ENCODE measurements at regions not wholly inside any gene's neighbourhood (a gene's known extent, or its start where the extent isn't known, plus 50 kb on each side); places are given as distances from the start of the nearest gene placed in this dataset.

DNA sequence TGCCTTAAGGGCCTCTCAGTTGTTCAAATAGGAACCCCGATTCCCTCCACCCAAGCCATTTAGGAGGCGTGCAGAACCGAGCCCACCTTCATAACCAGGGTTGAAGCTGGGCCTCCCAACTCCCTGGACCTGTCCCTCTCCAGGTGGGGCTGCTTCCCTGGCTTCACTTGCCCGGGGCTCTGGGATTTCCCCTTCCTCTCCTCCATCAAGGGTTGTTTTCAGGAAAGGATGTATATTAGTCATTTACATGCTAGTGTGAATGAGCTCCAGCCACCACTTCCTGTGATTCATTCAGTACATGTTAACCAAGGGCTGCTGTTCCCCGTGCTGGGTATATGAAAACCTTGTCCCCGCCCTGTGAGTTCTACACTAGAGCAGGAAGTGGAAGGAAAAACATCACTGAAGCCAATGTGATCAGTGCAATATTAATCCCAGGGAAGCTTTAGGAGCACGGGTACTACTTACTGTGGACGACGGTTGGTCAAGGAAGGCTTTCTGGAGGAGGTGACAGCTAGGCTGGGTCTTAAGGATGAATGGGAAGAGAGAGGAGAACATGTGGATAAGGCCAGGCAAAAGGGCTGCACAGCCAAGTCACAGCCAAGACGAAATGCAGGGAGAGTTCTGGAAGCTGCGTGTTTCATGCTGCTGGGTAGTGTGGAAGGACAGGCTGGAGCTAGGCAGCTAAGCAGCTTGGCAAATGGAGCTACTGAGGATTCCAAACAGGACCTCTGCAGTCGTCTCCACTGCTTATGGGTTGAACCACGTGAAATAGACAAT, 150.1 kb upstream of the SHH start:
- no peak overlapping the region for H3K27ac ChIP-seq
- no peaks in the 10 kb centered on the region for H3K4me1 ChIP-seq
- H3K27me3 ChIP-seq (replicated peaks in 1 of 7): peaks cover 0 to 31% (median 0%) of the 10 kb centered on the region in 7 donors
- no peak overlapping the region for H3K4me3 ChIP-seq
- 68 to 78% (median 71%) methylated on average over 13 of the region's 13 CpGs for WGBS, 5 donors
- no peaks in the 10 kb centered on the region for H3K36me3 ChIP-seq
- no peak for DNase-seq
- H3K9me3 ChIP-seq: no peaks in the 10 kb centered on the region
- no peak for TF ChIP-seq POLR2AphosphoS5 (IDR thresholded peaks at IDR 0.05)
- TF ChIP-seq POLR2A (IDR thresholded peaks at IDR 0.05): no peak
- intact Hi-C loops (cut with DNase I; ENCODE audit: low total_unique reads): no loop called here

DNA sequence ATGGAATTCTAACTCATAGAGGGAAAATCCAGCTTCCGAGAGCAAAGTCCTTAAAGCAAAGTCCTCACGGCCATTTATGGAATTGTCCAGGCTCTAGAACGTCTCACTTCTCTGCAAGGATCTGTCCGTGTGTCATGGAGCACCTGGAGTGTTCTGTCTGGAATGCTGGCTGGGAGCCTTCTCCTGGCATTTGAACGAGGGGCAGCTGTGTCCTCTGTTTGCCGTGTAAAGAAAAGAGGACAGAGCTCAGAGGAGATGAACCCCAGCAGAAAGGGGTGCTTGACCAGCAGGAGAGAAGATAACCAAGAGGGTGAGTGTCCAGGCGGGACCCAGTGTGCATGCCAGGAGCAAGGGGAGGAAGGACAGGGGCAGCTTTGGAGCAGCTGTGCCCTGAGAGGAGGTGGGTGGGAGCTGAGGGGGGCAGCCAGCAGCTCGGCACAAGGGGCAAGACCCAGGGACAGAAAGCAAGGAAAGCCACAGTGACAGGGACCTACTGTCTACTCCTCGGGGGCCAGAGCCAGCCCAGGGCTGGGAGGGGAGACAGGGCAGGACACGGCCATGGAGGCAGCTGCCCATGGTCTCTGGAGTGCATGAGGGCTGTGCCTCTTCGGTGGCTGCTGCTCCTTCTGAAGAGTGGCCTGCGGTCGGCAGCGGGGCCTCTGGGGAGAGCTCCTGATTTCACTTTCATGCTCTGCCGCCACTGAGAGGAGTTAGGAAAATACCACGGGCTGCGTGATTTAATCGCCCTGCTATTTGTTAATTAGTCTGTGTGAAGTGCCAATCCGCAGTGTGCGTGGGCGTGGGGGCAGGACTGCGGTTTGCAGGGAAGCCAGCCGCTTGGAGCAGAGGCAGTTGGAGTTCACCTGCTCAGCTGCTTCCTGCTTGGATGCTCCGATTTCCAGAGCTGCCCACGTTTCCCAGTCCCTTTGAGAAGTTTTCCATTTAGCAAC, 149.3 kb upstream of the SHH start:
- H3K36me3 ChIP-seq: no peaks in the 10 kb centered on the region
- H3K9me3 ChIP-seq: no peaks in the 10 kb centered on the region
- intact Hi-C loops (cut with DNase I; ENCODE audit: low total_unique reads): no loop called here
- 50 to 68% (median 65%) methylated on average over 20 to 25 of the region's 25 CpGs for whole genome bisulfite sequencing, 5 donors
- DNase-seq: no peak
- H3K27me3 ChIP-seq (replicated peaks in 1 of 7): peaks cover 0 to 31% (median 0%) of the 10 kb centered on the region in 7 donors
- TF ChIP-seq POLR2A (IDR thresholded peaks at IDR 0.05) (no peak), POLR2AphosphoS5 (IDR thresholded peaks at IDR 0.05) (no peak)
- no peaks in the 10 kb centered on the region for H3K4me1 ChIP-seq
- H3K4me3 ChIP-seq: no peak overlapping the region
- no peak overlapping the region for H3K27ac ChIP-seq

DNA sequence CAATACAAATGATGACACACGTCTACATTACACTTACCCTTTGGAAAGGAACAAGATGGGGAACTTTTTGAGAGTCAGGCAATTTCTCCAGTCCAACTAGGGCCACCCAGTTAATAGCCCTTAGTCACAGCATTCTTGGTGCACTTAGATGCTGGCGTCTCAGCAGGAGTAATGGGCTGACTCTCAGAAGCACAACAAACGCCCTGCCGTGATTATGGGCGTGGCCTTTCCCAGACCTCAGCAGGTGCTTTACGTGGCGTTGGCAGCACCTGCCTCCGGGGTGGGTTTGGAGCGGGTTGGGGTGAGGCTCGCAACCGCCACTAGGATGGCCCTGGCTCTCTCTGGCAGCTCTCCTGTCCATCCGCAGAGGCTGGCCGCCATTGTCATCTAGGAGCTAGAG, 147.6 kb upstream of the SHH start:
- H3K36me3 ChIP-seq: no peaks in the 10 kb centered on the region
- 83 to 90% (median 86%) methylated on average over 12 to 13 of the region's 13 CpGs for WGBS, 5 donors
- peaks cover 0 to 31% (median 0%) of the 10 kb centered on the region in 7 donors for H3K27me3 ChIP-seq (replicated peaks in 1 of 7)
- DNase-seq: no peak
- H3K9me3 ChIP-seq: no peaks in the 10 kb centered on the region
- no peak overlapping the region for H3K27ac ChIP-seq
- intact Hi-C loops (cut with DNase I; ENCODE audit: low total_unique reads): no loop called here
- no peaks in the 10 kb centered on the region for H3K4me1 ChIP-seq
- H3K4me3 ChIP-seq: no peak overlapping the region
- TF ChIP-seq POLR2AphosphoS5 (IDR thresholded peaks at IDR 0.05) (no peak), POLR2A (IDR thresholded peaks at IDR 0.05) (no peak)
- TF ChIP-seq, protein P1, sequence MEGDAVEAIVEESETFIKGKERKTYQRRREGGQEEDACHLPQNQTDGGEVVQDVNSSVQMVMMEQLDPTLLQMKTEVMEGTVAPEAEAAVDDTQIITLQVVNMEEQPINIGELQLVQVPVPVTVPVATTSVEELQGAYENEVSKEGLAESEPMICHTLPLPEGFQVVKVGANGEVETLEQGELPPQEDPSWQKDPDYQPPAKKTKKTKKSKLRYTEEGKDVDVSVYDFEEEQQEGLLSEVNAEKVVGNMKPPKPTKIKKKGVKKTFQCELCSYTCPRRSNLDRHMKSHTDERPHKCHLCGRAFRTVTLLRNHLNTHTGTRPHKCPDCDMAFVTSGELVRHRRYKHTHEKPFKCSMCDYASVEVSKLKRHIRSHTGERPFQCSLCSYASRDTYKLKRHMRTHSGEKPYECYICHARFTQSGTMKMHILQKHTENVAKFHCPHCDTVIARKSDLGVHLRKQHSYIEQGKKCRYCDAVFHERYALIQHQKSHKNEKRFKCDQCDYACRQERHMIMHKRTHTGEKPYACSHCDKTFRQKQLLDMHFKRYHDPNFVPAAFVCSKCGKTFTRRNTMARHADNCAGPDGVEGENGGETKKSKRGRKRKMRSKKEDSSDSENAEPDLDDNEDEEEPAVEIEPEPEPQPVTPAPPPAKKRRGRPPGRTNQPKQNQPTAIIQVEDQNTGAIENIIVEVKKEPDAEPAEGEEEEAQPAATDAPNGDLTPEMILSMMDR (IDR thresholded peaks at IDR 0.05 in 8 of 11, conservative IDR thresholded peaks at IDR 0.05 in 3 of 11): no peak

DNA sequence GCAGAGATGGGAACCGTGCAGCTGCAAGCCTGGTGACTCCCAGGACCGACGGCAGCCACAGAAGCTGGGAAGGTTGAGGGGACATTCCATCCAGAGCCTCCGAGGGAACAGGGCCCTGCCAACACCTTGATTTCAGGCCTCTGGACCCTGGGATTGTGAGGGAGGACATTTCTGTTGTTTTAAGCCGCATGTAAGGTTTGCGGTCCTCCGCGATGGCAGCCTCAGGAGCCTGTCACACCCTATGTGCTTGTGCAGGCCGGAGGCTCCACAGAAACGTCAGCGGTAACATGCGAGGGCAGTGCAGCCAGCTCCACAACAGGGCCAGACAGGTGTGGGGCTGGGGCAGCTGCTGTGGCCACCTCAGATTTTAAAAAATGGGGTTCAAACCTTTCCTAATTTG, 144.7 kb upstream of the SHH start:
- Histone ChIP-seq H3K36me3 (no peaks in the 10 kb centered on the region), H3K4me1 (no peaks in the 10 kb centered on the region), H3K9me3 (no peaks in the 10 kb centered on the region), H3K27ac (no peak overlapping the region), H3K4me3 (no peak overlapping the region), H3K27me3 (replicated peaks in 1 of 7) (peaks cover 0 to 17% (median 0%) of the 10 kb centered on the region in 7 donors)
- WGBS, 5 donors: 80 to 90% (median 84%) methylated on average over 11 to 12 of the region's 12 CpGs
- intact Hi-C loops (cut with DNase I; ENCODE audit: low total_unique reads): no loop called here
- DNase-seq: no peak
- TF ChIP-seq POLR2AphosphoS5 (IDR thresholded peaks at IDR 0.05): no peak
- TF ChIP-seq, protein P1 (IDR thresholded peaks at IDR 0.05 in 8 of 11, conservative IDR thresholded peaks at IDR 0.05 in 3 of 11): no peak
- TF ChIP-seq POLR2A (IDR thresholded peaks at IDR 0.05): no peak

DNA sequence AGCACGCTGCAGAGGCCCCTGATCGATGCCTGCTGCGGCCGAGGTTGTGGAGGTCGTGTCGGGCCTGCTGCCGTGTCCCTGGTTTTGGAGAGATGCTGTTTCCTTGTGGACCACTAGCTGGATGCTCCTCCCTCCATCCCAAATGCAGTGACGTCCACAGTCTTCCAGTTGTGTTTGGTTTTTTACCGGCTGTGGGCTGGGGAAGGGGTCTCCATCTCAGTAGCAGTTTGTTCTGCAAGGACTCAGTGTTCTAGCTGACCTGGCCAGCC, 143.0 kb upstream of the SHH start:
- Histone ChIP-seq H3K4me1 (no peaks in the 10 kb centered on the region), H3K36me3 (no peaks in the 10 kb centered on the region), H3K9me3 (no peaks in the 10 kb centered on the region), H3K27me3 (replicated peaks in 1 of 7) (peaks cover 0 to 10% (median 0%) of the 10 kb centered on the region in 7 donors), H3K4me3 (no peak overlapping the region), H3K27ac (no peak overlapping the region)
- TF ChIP-seq, protein P1 (IDR thresholded peaks at IDR 0.05 in 8 of 11, conservative IDR thresholded peaks at IDR 0.05 in 3 of 11): no peak
- TF ChIP-seq POLR2AphosphoS5 (IDR thresholded peaks at IDR 0.05) (no peak), POLR2A (IDR thresholded peaks at IDR 0.05) (no peak)
- WGBS, 5 donors: 87 to 92% (median 88%) methylated on average over 9 of the region's 9 CpGs
- intact Hi-C loops (cut with DNase I; ENCODE audit: low total_unique reads): no loop called here
- DNase-seq: no peak
